PC-9 (cell line): ENCODE measurements at regions not wholly inside any gene's neighbourhood (a gene's known extent, or its start where the extent isn't known, plus 50 kb on each side); places are given as distances from the start of the nearest gene placed in this dataset.

ENCODE experiments used
- BruUV-seq: library from RNA; stranded (reverse); fragments of 400-500 nt; replicated peaks from 2 replicates; lab custom pipeline; 2021; lab: Mats Ljungman, UMichigan
- CTCF ChIA-PET: fragments of 300-600 bp; sonication (Branson Sonifier 250); formaldehyde crosslinking; loops from one replicate; lab custom pipeline; 2022; ENCODE audit warnings: antibody characterized with exemption; lab: Charles Lee
- POLR2A ChIA-PET: fragments of 300-600 bp; sonication (Branson Sonifier 250); formaldehyde crosslinking; loops from one replicate; lab custom pipeline; 2022; ENCODE audit warnings: antibody characterized with exemption; ENCODE audit not compliant: unreplicated experiment; lab: Charles Lee
- DNase-seq, 2 experiments: peaks; one replicate each; pipeline versions ENCODE4 v3.0.0 to v3.0.0-alpha.2; 2015 to 2022; ENCODE audit warnings: mixed read lengths in 1 of 2
- H2AFZ ChIP-seq: fragments of 200-600 bp; sonication (generic); 2 replicates; pipeline ENCODE4 v1.8.1; 2017; ENCODE audit warnings: antibody characterized with exemption
- H3F3A ChIP-seq: fragments of 200-600 bp; sonication (generic); 2 replicates; pipeline ENCODE4 v1.8.1; 2017; ENCODE audit warnings: antibody characterized with exemption, mild to moderate bottlenecking, low read depth; ENCODE audit not compliant: insufficient read depth
- H3K27ac ChIP-seq: fragments of 200-600 bp; sonication (generic); 2 replicates; pipeline ENCODE4 v1.6.1; 2016; ENCODE audit warnings: mixed run types
- H3K27me3 ChIP-seq: fragments of 200-600 bp; sonication (generic); 2 replicates; pipeline ENCODE4 v1.6.1; 2016; ENCODE audit warnings: low read depth, mixed run types; ENCODE audit not compliant: insufficient read depth
- H3K36me3 ChIP-seq: fragments of 200-600 bp; sonication (generic); 2 replicates; pipeline ENCODE4 v1.6.1; 2016; ENCODE audit warnings: low read depth, mixed run types
- H3K4me1 ChIP-seq: fragments of 200-600 bp; sonication (generic); replicated peaks from 2 replicates; pipeline ENCODE4 v1.6.1; 2016; ENCODE audit warnings: mixed run types; ENCODE audit not compliant: insufficient read depth
- H3K4me2 ChIP-seq: fragments of 200-600 bp; sonication (generic); 2 replicates; pipeline ENCODE4 v1.6.1; 2017; ENCODE audit warnings: mixed run types
- H3K4me3 ChIP-seq: fragments of 200-600 bp; sonication (generic); 2 replicates; pipeline ENCODE4 v1.6.1; 2016; ENCODE audit warnings: mixed run types
- H3K79me2 ChIP-seq: fragments of 200-600 bp; sonication (generic); 2 replicates; pipeline ENCODE4 v1.6.1; 2017; ENCODE audit warnings: low read depth, mixed run types
- H3K9me2 ChIP-seq: fragments of 200-600 bp; sonication (generic); 2 replicates; pipeline ENCODE4 v1.8.1; 2017; ENCODE audit warnings: mild to moderate bottlenecking; ENCODE audit not compliant: insufficient read depth
- H3K9me3 ChIP-seq: fragments of 200-600 bp; sonication (generic); 2 replicates; pipeline ENCODE4 v1.8.1; 2016; ENCODE audit warnings: low read depth; ENCODE audit not compliant: insufficient read depth
- H4K20me1 ChIP-seq: fragments of 200-600 bp; sonication (generic); 2 replicates; pipeline ENCODE4 v1.8.1; 2017; ENCODE audit not compliant: insufficient read depth
- CTCF ChIP-seq: fragments of 200-600 bp; sonication (generic); conservative IDR thresholded peaks from 2 replicates; pipeline ENCODE4 v1.6.1; 2017; ENCODE audit warnings: mixed run types, antibody characterized with exemption, mild to moderate bottlenecking, moderate library complexity
- EZH2 ChIP-seq: fragments of 200-600 bp; sonication (generic); IDR thresholded peaks from 2 replicates; pipeline ENCODE4 v1.8.0; 2017; ENCODE audit warnings: antibody characterized with exemption, low read depth
- intact Hi-C: fragments of 100-400 bp; cut with micrococcal nuclease; formaldehyde crosslinking; loops from one replicate; pipeline ENCODE4 v1.10.0; 2022; ENCODE audit not compliant: unreplicated experiment

GRCh38 chr2:159880729-159881128 is 82.7 kb upstream of the CD302 start:
- no peaks in the 10 kb centered on the region for H3K4me1 ChIP-seq
- no TSS peak for BruUV-seq
- CTCF ChIA-PET, result no interaction called here

GRCh38 chr2:159879051-159879604 is 81.1 kb upstream of the CD302 start:
- Histone ChIP-seq H3K4me3 (no peak overlapping the region), H3K4me2 (no peak overlapping the region), H3K27ac (no peak overlapping the region), H3K36me3 (no peaks in the 10 kb centered on the region), H4K20me1 (no peaks in the 10 kb centered on the region), H3K9me2 (no peaks in the 10 kb centered on the region), H3K27me3 (no peaks in the 10 kb centered on the region), H3F3A (no peaks in the 10 kb centered on the region), H3K79me2 (no peaks in the 10 kb centered on the region), H2AFZ (no peak overlapping the region), H3K9me3 (no peaks in the 10 kb centered on the region), H3K4me1 (no peaks in the 10 kb centered on the region)
- CTCF ChIA-PET, result no interaction called here
- no peak for TF ChIP-seq EZH2
- TF ChIP-seq CTCF, result no peak
- POLR2A ChIA-PET, result no interaction called here
- no peak for DNase-seq
- intact Hi-C loops, result no loop called here
- BruUV-seq, result no TSS peak

More at GRCh38 chr2:159880729-159881128, 82.7 kb upstream of the CD302 start:
- POLR2A ChIA-PET, result no interaction called here
- no peaks in the 10 kb centered on the region for H3K27me3 ChIP-seq
- H3K79me2 ChIP-seq, result no peaks in the 10 kb centered on the region
- no peak overlapping the region for H3K27ac ChIP-seq
- intact Hi-C loops, result no loop called here
- no peaks in the 10 kb centered on the region for H4K20me1 ChIP-seq
- DNase-seq, result no peak
- TF ChIP-seq EZH2, result no peak
- TF ChIP-seq CTCF, result no peak
- H2AFZ ChIP-seq, result no peak overlapping the region
- H3K4me3 ChIP-seq, result no peak overlapping the region
- no peaks in the 10 kb centered on the region for H3K9me2 ChIP-seq
- no peaks in the 10 kb centered on the region for H3F3A ChIP-seq
- no peak overlapping the region for H3K4me2 ChIP-seq
- no peaks in the 10 kb centered on the region for H3K36me3 ChIP-seq
- no peaks in the 10 kb centered on the region for H3K9me3 ChIP-seq

GRCh38 chr2:159875083-159875482 is 77.1 kb upstream of the CD302 start:
- H3K4me1 ChIP-seq, result no peaks in the 10 kb centered on the region
- no peaks in the 10 kb centered on the region for H3F3A ChIP-seq
- no peak for TF ChIP-seq EZH2
- no peak for TF ChIP-seq CTCF
- H3K4me2 ChIP-seq, result no peak overlapping the region
- ChIA-PET CTCF (no interaction called here), POLR2A (no interaction called here)
- H3K9me2 ChIP-seq, result no peaks in the 10 kb centered on the region
- intact Hi-C loops, result no loop called here
- no peak overlapping the region for H3K4me3 ChIP-seq
- no TSS peak for BruUV-seq
- no peaks in the 10 kb centered on the region for H3K27me3 ChIP-seq
- no peak overlapping the region for H3K27ac ChIP-seq
- no peaks in the 10 kb centered on the region for H3K9me3 ChIP-seq
- no peaks in the 10 kb centered on the region for H4K20me1 ChIP-seq
- no peak for DNase-seq
- no peaks in the 10 kb centered on the region for H3K79me2 ChIP-seq
- H2AFZ ChIP-seq, result no peak overlapping the region
- no peaks in the 10 kb centered on the region for H3K36me3 ChIP-seq
